GM12892 (cell line): ENCODE measurements at regions not wholly inside any gene's neighbourhood (a gene's known extent, or its start where the extent isn't known, plus 50 kb on each side); places are given as distances from the start of the nearest gene placed in this dataset.

Experiments
- POLR2A ChIP-seq: IDR thresholded peaks from 2 replicates; pipeline ENCODE4 v1.6.1; 2011; ENCODE audit warnings: low read depth, low read length, control low read depth
- TAF1 ChIP-seq: IDR thresholded peaks from 2 replicates; pipeline ENCODE4 v1.6.1; 2011; ENCODE audit warnings: low read depth, mild to moderate bottlenecking, control low read depth, low read length, borderline replicate concordance

- no peak for TF ChIP-seq POLR2A
- no peak for TF ChIP-seq TAF1
Observed at GRCh38 chr20:43838703-43839060, 76.0 kb upstream of the TOX2 start.
